ENCODE measurements at regions not wholly inside any gene's neighbourhood (a gene's known extent, or its start where the extent isn't known, plus 50 kb on each side); places are given as distances from the start of the nearest gene placed in this dataset.

DNA sequence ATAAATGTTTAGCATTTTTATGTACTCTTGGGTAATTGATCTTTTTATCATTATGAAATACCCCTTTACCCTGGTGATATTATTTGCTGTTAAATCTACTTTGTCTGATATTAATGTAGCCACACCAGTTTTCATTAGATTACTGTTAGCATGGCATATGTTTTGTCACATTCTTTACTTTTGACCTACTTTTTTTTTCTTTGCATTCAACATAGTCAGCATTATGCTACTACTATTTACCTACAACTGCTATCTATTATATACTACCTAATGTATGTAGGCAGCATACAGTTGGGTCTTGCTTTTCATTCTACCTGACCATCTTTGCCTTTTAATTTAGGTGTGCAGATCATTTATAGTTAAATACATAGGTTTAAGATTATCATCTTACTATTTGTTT is 1429.6 kb upstream of the ALCAM start:
- ChIA-PET POLR2A (no interaction called here), CTCF (no interaction called here)
- Mint-ChIP-seq H3K27ac (no peak overlapping the region), H3K27me3 (no peaks in the 10 kb centered on the region), H3K36me3 (ENCODE audit: low read depth) (no peaks in the 10 kb centered on the region), H3K4me1 (no peaks in the 10 kb centered on the region), H3K9me3 (no peaks in the 10 kb centered on the region), H3K4me3 (no peak overlapping the region)
- no peak for ATAC-seq (ENCODE audit: low read depth)
- DNase-seq: no peak
- intact Hi-C loops (cut with micrococcal nuclease): no loop called here
- TF ChIP-seq, protein P1, sequence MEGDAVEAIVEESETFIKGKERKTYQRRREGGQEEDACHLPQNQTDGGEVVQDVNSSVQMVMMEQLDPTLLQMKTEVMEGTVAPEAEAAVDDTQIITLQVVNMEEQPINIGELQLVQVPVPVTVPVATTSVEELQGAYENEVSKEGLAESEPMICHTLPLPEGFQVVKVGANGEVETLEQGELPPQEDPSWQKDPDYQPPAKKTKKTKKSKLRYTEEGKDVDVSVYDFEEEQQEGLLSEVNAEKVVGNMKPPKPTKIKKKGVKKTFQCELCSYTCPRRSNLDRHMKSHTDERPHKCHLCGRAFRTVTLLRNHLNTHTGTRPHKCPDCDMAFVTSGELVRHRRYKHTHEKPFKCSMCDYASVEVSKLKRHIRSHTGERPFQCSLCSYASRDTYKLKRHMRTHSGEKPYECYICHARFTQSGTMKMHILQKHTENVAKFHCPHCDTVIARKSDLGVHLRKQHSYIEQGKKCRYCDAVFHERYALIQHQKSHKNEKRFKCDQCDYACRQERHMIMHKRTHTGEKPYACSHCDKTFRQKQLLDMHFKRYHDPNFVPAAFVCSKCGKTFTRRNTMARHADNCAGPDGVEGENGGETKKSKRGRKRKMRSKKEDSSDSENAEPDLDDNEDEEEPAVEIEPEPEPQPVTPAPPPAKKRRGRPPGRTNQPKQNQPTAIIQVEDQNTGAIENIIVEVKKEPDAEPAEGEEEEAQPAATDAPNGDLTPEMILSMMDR (IDR thresholded peaks at IDR 0.05): no peak

DNA sequence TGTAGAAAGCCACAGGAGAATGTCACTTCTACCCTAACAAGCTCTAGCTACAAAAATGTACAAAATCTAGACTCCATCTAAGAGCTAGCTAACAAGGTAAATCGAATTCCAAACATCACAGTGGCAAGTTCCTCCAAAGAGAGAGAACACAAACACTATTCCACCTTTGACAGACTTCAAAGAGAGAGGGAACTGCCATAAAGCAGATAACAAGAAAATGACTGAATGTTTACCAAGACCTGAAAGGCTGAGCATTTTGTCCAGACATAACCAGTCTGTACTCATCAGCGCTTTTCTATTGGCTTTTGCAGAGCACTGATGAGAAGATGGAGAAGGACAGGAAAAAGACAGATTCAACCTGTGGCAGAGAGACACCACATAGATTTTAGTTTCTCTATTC is 1419.6 kb upstream of the ALCAM start:
- no peak overlapping the region for H3K4me3 Mint-ChIP-seq
- H3K9me3 Mint-ChIP-seq: no peaks in the 10 kb centered on the region
- intact Hi-C loops (cut with micrococcal nuclease): no loop called here
- CTCF ChIA-PET: no interaction called here
- POLR2A ChIA-PET: no interaction called here
- no peaks in the 10 kb centered on the region for H3K36me3 Mint-ChIP-seq (ENCODE audit: low read depth)
- ATAC-seq (ENCODE audit: low read depth) (no peak), DNase-seq (no peak)
- no peak overlapping the region for H3K27ac Mint-ChIP-seq
- TF ChIP-seq, protein P1 (IDR thresholded peaks at IDR 0.05): no peak
- no peaks in the 10 kb centered on the region for H3K27me3 Mint-ChIP-seq
- no peaks in the 10 kb centered on the region for H3K4me1 Mint-ChIP-seq

DNA sequence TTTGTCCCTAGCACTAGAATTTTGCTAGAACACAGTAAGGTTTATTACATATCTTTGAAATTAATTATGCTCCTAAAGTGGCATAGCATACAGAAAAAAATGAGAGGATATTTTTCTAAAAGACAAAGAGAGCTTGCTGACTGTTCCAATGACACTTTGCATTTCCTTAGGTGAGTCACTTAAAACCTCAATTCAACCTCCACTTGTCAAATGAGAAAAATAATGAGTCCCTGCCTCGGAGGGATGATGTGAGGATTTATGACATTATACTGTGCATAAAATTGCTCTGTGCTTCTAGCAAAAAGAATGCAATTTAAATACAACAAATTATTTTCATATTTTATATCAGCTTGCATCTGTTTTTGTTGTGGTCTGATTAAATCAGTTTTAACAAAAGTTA is 1417.0 kb upstream of the ALCAM start:
- ChIA-PET POLR2A (no interaction called here), CTCF (no interaction called here)
- ATAC-seq (ENCODE audit: low read depth) (no peak), DNase-seq (no peak)
- Mint-ChIP-seq H3K27me3 (no peaks in the 10 kb centered on the region), H3K4me1 (no peaks in the 10 kb centered on the region), H3K27ac (no peak overlapping the region), H3K36me3 (ENCODE audit: low read depth) (no peaks in the 10 kb centered on the region), H3K9me3 (no peaks in the 10 kb centered on the region), H3K4me3 (no peak overlapping the region)
- intact Hi-C loops (cut with micrococcal nuclease): no loop called here
- TF ChIP-seq, protein P1 (IDR thresholded peaks at IDR 0.05): no peak

DNA sequence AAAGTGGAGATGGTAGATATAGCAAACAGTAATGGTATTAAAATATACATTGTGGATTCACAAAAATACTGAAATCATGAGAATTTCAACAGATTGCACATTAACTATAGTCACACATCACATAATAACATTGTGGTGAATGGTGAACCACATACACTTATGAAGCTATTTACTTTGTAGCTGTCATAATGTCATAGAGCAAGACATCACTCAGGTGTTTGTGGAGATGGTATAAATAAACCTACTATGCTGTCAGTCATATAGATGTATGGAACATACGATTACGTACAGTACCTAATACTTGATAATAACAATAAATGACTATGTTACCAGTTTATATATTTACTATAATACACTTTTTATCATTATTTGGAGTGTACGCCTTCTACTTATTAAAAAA is 1416.0 kb upstream of the ALCAM start:
- ChIA-PET CTCF (no interaction called here), POLR2A (no interaction called here)
- intact Hi-C loops (cut with micrococcal nuclease): no loop called here
- no peaks in the 10 kb centered on the region for H3K9me3 Mint-ChIP-seq
- H3K27me3 Mint-ChIP-seq: no peaks in the 10 kb centered on the region
- no peak overlapping the region for H3K4me3 Mint-ChIP-seq
- TF ChIP-seq, protein P1 (IDR thresholded peaks at IDR 0.05): no peak
- DNase-seq (no peak), ATAC-seq (ENCODE audit: low read depth) (no peak)
- no peaks in the 10 kb centered on the region for H3K36me3 Mint-ChIP-seq (ENCODE audit: low read depth)
- H3K27ac Mint-ChIP-seq: no peak overlapping the region
- H3K4me1 Mint-ChIP-seq: no peaks in the 10 kb centered on the region

DNA sequence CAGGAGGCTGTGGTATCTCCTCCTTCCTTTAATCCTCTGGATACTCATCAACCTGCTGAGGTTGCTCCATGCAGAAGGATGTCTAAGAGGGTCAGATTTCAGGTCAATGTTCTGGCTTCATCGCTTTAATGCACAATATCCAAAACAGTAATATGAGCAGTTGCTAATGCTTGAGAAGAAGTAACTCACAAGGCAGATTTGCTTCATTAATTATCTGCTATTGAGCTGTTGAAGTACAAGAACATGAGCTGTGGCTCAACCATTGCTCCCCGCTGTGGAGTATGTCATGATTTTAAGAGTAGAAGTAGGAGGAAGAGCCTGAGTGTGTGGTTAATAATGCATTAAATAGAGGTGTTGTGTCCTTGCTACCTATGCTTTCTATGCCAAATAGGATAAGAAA is 1412.9 kb upstream of the ALCAM start:
- Mint-ChIP-seq H3K36me3 (ENCODE audit: low read depth) (no peaks in the 10 kb centered on the region), H3K27ac (no peak overlapping the region), H3K4me1 (no peaks in the 10 kb centered on the region), H3K9me3 (no peaks in the 10 kb centered on the region), H3K4me3 (no peak overlapping the region), H3K27me3 (no peaks in the 10 kb centered on the region)
- intact Hi-C loops (cut with micrococcal nuclease): no loop called here
- TF ChIP-seq, protein P1 (IDR thresholded peaks at IDR 0.05): no peak
- CTCF ChIA-PET: no interaction called here
- DNase-seq (no peak), ATAC-seq (ENCODE audit: low read depth) (no peak)
- POLR2A ChIA-PET: no interaction called here
